Dendritic cell treated with granulocyte-macrophage colony-stimulating factor and Interleukin-4, amounts not matched to agents 40 ng/mL and 50 ng/mL, for 4 days (primary cell): ENCODE measurements at regions not wholly inside any gene's neighbourhood (a gene's known extent, or its start where the extent isn't known, plus 50 kb on each side); places are given as distances from the start of the nearest gene placed in this dataset.

Experiments
- H3K27ac Mint-ChIP-seq: one replicate; pipeline ENCODE4 v1.8.0; 2022; ENCODE audit warnings: mild to moderate bottlenecking, mixed read lengths
- H3K27me3 Mint-ChIP-seq: one replicate; pipeline ENCODE4 v1.8.0; 2022; ENCODE audit warnings: mild to moderate bottlenecking, mixed read lengths
- H3K36me3 Mint-ChIP-seq: one replicate; pipeline ENCODE4 v1.8.0; 2022; ENCODE audit warnings: low read depth, mixed read lengths
- H3K4me1 Mint-ChIP-seq: one replicate; pipeline ENCODE4 v1.8.0; 2022; ENCODE audit warnings: low read depth, mixed read lengths
- H3K4me3 Mint-ChIP-seq: one replicate; pipeline ENCODE4 v1.8.0; 2022; ENCODE audit warnings: mild to moderate bottlenecking, moderate library complexity, mixed read lengths
- H3K9me3 Mint-ChIP-seq: one replicate; pipeline ENCODE4 v1.8.0; 2022; ENCODE audit warnings: mixed read lengths
- intact Hi-C: fragments of 100-400 bp; cut with micrococcal nuclease; formaldehyde crosslinking; loops from one replicate; pipeline ENCODE4 v1.15.0; 2022

DNA sequence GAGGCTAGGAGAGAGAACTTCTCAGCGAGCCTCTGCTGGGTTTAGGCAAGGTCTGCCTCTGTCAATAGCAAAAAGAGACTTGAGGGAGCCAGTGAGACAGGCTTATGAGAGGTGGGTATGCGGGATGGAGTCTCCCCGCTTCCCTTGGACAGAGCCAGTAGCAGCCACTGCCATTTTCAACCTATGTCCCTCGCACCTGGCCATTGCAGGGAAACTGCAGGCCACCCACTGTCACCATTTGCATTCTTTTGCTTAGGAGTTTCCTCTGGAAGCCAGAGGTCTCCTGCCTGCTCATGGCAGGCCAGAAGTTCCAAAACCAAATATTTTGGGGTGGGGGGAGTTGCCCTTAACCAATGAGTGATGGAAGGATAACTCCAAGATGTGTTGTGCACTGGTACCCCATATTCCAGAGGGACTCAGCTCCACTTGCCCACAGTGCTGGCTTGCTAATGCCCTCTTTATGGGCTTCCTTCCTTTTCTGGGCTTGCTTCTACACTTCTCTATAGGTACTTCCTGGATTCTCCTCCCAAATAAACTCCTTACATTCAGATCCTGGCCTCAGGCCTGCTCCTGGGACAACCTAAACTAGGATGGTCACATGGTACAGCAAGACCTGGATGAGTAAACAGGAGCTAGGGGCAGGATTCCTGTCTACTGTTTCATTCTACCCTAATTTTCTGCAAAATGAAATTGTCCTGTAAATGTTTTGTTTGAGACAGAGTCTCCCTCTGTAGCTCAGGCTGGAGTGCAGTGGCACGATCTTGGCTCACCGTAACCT is 108.9 kb upstream of the PROK2 start:
- H3K36me3 Mint-ChIP-seq = no peaks in the 10 kb centered on the region
- H3K4me1 Mint-ChIP-seq = peaks cover 23% of the 10 kb centered on the region
- intact Hi-C loops = no loop called here
- peaks cover 11% of the 10 kb centered on the region for H3K9me3 Mint-ChIP-seq
- peaks cover 93% of the 10 kb centered on the region for H3K27me3 Mint-ChIP-seq
- H3K27ac Mint-ChIP-seq = no peak overlapping the region
- H3K4me3 Mint-ChIP-seq = no peak overlapping the region

DNA sequence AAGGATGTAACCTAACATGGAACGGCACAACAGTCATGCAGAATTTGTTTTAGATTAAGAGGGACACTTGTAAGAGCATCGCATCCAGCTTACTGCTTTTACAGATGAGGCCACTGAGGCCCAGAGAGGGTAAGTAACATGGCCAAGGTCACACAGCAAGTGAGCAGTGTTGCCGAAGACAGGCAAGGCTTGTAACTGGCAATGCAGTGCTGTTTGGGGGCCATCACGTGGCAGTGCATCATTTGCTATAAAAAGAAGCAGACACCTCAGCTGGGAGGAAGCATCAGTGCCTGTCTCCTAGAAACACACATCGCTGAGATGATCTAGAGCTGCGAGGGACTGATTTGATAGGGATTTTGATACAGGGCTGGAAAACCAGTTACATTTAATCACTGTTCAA is 108.2 kb upstream of the PROK2 start:
- no peak overlapping the region for H3K27ac Mint-ChIP-seq
- peaks cover 92% of the 10 kb centered on the region for H3K27me3 Mint-ChIP-seq
- peaks cover 11% of the 10 kb centered on the region for H3K9me3 Mint-ChIP-seq
- no peak overlapping the region for H3K4me3 Mint-ChIP-seq
- H3K4me1 Mint-ChIP-seq = peaks cover 23% of the 10 kb centered on the region
- intact Hi-C loops = no loop called here
- no peaks in the 10 kb centered on the region for H3K36me3 Mint-ChIP-seq

DNA sequence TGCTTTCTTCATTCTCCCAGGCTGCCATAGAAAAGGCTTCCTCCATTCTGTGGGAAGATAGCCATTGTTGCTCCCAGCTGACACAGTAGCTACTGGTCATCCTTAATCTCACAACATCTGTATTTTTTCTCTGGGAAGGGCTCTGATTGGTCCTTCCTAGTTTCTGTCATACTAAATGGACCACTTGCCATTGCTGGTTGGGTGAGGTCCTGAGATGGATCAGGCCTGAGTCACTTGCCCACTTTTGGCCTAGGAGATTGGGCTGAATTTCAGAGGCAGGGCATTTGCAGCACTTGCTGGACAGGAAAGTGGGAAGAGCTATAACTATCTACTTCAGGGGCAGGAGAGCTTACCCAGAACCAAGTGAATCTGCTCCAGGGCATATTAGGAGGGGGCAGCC is 106.5 kb upstream of the PROK2 start:
- Mint-ChIP-seq H3K27ac (no peak overlapping the region), H3K27me3 (peaks cover 93% of the 10 kb centered on the region), H3K4me3 (no peak overlapping the region), H3K4me1 (peaks cover 15% of the 10 kb centered on the region), H3K36me3 (no peaks in the 10 kb centered on the region), H3K9me3 (peaks cover 11% of the 10 kb centered on the region)
- intact Hi-C loops = no loop called here

DNA sequence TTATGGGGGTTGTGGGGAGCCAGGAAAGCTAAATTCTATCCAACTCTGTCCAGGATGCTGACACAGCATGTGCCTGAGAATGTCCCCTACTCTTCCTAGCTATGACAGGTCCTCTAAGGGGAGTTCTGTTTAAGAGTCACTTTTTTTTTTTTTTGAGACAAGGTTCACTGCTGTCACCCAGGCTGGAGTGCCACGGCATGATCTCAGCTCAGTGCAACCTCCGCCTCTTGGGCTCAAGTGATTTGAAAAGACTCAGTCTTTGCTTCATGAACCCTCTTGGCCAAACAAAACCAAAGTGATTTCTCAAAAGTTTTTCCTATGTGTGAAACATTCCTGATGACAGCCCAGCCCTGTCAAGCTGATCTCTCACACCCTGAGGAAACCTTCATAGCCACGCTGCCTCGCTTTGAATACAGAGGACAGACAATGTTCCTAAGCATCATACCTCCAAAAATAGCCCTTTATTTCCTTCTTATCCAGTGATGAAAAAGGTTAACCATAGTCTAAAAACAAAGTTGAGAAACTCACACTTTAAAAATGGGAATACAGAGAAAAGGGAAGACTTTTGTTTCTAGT is 105.5 kb upstream of the PROK2 start:
- H3K4me1 Mint-ChIP-seq = peaks cover 14% of the 10 kb centered on the region
- intact Hi-C loops = no loop called here
- peaks cover 92% of the 10 kb centered on the region for H3K27me3 Mint-ChIP-seq
- no peak overlapping the region for H3K27ac Mint-ChIP-seq
- H3K4me3 Mint-ChIP-seq = no peak overlapping the region
- H3K9me3 Mint-ChIP-seq = peaks cover 4% of the 10 kb centered on the region
- no peaks in the 10 kb centered on the region for H3K36me3 Mint-ChIP-seq

DNA sequence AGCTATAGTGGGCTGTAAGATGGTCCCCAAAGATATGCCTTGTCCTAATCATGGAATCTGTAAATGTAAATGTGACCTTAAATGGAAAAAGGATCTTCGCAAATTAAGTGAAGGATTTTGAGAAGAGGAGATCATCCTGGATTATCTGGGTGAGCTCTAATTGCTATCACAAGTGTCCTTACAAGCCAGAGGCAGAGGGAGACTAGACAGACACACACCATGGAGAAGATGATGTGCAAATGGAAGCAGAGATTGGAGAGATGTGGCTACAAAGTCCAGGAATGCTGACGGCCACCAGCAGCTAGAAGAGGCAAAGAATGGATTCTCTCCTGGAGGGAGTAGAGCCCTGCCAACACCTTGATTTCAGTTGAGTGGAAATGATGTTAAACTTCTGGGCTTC is 102.3 kb upstream of the PROK2 start:
- Mint-ChIP-seq H3K27ac (no peak overlapping the region), H3K27me3 (peaks cover 88% of the 10 kb centered on the region), H3K4me3 (no peak overlapping the region), H3K36me3 (no peaks in the 10 kb centered on the region), H3K4me1 (peaks cover 14% of the 10 kb centered on the region), H3K9me3 (no peaks in the 10 kb centered on the region)
- intact Hi-C loops = no loop called here

DNA sequence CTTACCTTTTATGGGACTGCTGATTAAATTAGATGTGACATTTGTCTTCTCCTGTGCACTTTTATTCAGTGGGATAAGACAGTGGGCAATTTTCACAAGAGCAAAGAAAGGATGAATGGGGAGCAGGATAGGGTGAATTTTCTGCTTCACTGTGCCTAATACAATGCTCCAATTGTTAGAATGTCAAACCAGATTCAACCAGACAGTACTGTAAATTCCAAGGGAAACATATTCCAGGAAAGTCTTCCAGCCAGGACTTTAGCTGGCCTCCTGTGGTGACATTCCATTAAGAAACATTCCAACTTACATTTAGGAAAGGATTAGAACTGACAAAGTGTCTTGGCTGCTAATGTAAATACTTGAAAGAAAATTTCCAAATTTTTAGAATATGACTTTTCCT is 100.1 kb upstream of the PROK2 start:
- no peaks in the 10 kb centered on the region for H3K9me3 Mint-ChIP-seq
- intact Hi-C loops = no loop called here
- H3K27ac Mint-ChIP-seq = no peak overlapping the region
- no peaks in the 10 kb centered on the region for H3K36me3 Mint-ChIP-seq
- peaks cover 8% of the 10 kb centered on the region for H3K4me1 Mint-ChIP-seq
- H3K4me3 Mint-ChIP-seq = no peak overlapping the region
- peaks cover 86% of the 10 kb centered on the region for H3K27me3 Mint-ChIP-seq

DNA sequence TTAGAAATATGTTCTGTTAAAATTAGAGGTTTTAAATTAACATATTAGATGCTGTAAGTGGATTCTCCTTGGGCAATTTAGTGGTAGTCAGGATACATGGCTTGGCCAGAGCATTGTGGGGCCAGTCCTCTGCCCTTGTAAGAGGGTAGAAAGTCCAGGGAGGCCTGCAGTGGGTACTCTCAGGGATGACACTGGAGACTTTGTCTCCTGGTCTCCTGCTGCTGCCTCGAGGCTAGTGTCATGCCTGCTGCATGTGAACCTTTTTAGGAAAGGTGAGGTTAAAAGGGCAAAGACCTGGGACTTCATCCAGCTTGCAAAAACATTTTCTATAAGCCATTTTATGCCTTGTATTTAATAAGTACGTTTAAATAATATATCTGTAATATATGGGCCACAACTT is 96.8 kb upstream of the PROK2 start:
- no peaks in the 10 kb centered on the region for H3K9me3 Mint-ChIP-seq
- intact Hi-C loops = no loop called here
- H3K4me1 Mint-ChIP-seq = no peaks in the 10 kb centered on the region
- H3K36me3 Mint-ChIP-seq = no peaks in the 10 kb centered on the region
- H3K27me3 Mint-ChIP-seq = peaks cover 85% of the 10 kb centered on the region
- H3K4me3 Mint-ChIP-seq = no peak overlapping the region
- no peak overlapping the region for H3K27ac Mint-ChIP-seq

DNA sequence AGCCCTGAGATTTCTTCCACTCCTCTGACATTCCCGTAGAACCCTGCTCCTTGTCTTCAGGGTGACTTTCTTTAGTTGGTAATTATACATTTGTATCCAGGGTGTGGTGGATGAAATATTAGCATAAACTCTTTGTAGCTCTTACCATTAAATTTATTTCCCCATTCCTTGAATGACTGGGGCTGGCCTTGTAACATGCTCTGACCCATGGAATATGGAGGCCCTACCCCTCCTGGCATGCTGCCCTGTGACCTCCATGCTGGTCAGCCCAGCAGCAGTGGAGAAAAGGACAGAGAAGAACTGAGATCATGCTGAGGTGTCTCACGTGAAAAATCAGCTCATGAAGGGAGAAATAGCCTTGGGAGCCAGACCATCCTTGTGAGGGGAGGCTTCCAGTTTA is 96.1 kb upstream of the PROK2 start:
- H3K4me3 Mint-ChIP-seq = no peak overlapping the region
- H3K36me3 Mint-ChIP-seq = no peaks in the 10 kb centered on the region
- no peak overlapping the region for H3K27ac Mint-ChIP-seq
- peaks cover 85% of the 10 kb centered on the region for H3K27me3 Mint-ChIP-seq
- no peaks in the 10 kb centered on the region for H3K9me3 Mint-ChIP-seq
- intact Hi-C loops = no loop called here
- H3K4me1 Mint-ChIP-seq = no peaks in the 10 kb centered on the region

DNA sequence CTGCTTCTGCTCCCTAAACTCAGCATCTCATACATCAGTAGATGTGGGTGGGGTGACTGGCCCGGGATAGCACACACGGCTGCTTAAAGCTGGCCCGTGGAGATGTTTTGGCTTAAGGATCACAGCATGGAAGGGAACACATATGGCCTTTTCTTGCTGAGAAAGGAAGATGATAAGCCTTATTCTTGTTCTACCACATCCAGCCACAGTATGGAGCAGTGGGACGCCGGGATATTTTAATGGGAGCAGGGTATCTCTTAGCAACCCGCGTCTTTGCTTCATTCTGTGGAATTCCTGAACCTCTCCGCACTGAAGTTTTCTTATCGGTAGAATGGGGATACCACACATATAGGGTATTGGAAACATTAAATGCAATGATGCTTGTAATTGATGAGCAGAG is 94.1 kb upstream of the PROK2 start:
- H3K27ac Mint-ChIP-seq = no peak overlapping the region
- no peaks in the 10 kb centered on the region for H3K9me3 Mint-ChIP-seq
- no peaks in the 10 kb centered on the region for H3K36me3 Mint-ChIP-seq
- H3K4me3 Mint-ChIP-seq = no peak overlapping the region
- peaks cover 7% of the 10 kb centered on the region for H3K4me1 Mint-ChIP-seq
- peaks cover 89% of the 10 kb centered on the region for H3K27me3 Mint-ChIP-seq
- intact Hi-C loops = loop anchor here (10.0 kb wide), 1 partner anchor 246 kb away; no protein-coding TSS in a partner anchor

DNA sequence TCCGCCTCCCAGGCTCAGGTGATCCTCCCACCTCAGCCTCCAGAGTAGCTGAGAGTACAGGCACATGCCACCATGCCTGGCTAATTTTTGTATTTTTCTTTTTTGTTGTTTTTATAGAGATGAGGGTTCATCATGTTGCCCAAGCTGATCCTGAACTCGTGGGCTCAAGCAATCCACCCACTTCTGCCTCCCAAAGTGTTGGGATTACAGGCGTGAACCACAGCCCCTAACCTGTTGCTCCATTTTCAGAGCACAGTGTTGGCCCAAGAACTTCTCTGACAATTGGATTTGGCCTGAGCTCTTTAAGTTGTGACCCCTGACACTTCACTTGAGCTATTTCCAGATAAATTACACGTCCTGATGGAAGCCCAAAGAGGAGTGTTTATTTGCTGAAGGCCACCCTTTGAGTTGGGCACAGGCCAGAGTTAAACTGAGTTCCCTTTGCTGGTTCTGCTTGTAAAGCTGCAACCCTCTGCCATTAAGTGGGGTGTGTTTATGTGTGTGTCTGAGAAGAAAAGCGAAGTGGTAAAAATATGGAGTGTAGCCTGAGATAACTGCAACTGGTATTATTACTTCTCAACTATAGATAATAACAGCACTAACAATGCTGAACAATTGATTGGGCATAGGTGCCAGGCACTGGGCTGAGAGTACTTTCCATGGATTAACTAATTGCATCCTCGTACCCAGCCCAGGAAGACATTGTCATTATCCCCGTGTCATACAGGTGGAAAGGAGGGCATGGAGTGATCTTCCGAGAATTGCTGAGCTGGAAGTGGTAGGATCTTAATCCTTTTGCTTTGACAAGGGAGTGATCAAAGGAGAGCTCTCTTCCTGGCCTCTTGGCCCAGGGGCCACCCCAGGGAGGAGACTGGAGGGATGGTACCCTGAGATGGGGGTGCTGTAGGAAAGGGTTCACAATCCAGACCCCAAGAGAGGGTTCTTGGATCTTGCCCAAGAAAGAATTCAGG is 91.5 kb upstream of the PROK2 start:
- Mint-ChIP-seq H3K27me3 (peaks cover 86% of the 10 kb centered on the region), H3K27ac (no peak overlapping the region), H3K4me1 (peaks cover 7% of the 10 kb centered on the region), H3K36me3 (no peaks in the 10 kb centered on the region), H3K9me3 (no peaks in the 10 kb centered on the region), H3K4me3 (no peak overlapping the region)
- intact Hi-C loops = loop anchor here (2.0 to 10.0 kb wide), 2 partner anchors 248 to 944 kb away; no protein-coding TSS in a partner anchor

DNA sequence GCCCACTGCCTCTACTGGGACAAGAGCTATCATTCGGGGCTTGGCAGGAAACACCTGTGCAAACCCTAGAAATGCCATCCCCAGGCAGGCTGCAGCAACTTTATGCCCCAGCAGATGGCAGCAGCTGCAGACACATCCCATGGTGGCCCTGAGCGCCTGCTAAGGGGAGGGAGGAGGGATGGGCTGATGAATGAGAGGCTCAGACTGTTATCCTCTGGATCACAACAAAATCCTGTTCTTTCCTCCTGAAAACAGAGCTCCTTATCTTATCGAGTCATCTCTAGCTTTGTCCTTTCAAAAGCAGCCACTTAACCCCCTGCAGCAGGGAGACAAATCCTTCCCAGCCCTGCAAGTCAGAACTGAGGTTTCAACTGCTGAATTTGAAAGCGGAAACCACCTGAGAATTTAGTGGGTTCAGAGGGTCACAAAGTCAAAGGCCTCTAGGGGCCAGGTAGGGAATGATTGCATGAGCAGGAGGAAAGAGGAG is 90.6 kb upstream of the PROK2 start:
- Mint-ChIP-seq H3K27ac (no peak overlapping the region), H3K4me1 (peaks cover 7% of the 10 kb centered on the region), H3K4me3 (no peak overlapping the region), H3K9me3 (no peaks in the 10 kb centered on the region), H3K27me3 (peaks cover 85% of the 10 kb centered on the region), H3K36me3 (no peaks in the 10 kb centered on the region)
- intact Hi-C loops = loop anchor here (2.0 to 10.0 kb wide), 2 partner anchors 249 to 389 kb away; no protein-coding TSS in a partner anchor

DNA sequence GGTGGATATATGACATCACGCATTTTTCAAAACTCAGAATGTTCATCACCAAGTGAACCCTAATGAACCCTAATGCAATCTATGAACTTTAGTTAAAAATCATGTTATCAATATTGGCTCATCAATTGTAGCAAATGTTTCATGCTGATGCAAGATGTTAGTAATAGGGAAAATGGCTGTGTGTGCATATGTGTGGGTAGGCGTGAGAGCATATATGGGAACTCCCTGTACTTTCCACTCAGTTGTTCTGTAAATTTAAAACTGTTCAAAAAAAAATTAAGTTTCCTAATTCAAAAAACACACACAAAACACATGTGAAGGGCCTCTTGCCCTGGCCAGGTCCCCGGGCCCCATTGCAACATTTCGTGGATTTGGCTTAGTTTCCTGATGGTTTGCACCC is 89.7 kb upstream of the PROK2 start:
- intact Hi-C loops = loop anchor here (2.0 to 10.0 kb wide), 2 partner anchors 250 to 390 kb away; no protein-coding TSS in a partner anchor
- Mint-ChIP-seq H3K4me3 (no peak overlapping the region), H3K27me3 (peaks cover 82% of the 10 kb centered on the region), H3K27ac (no peak overlapping the region), H3K4me1 (peaks cover 7% of the 10 kb centered on the region), H3K9me3 (no peaks in the 10 kb centered on the region), H3K36me3 (no peaks in the 10 kb centered on the region)

DNA sequence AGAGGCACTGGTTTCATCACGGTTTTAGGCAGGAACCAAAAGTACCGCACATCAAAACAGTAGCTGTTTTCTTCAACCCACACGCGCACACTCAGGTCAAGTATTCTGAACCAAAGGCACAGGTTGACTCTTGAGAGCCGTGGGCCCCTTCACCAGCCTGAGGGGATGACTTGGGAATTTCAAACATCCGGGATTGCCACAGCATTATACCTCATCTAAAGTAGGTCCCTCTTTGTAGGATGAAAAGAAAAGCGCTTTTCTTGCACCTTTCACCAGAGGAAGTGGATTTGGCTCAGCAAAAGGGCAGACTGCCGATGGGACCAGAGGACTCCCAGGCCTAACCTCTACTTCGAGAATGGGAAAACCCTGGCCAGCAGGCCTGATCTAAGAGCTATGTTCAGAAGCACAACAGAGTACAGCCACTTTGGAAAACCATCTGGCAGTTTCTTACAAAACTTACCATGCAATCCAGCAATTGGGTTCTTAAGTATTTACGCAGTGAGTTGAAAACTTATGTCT is 88.2 kb upstream of the PROK2 start:
- Mint-ChIP-seq H3K36me3 (no peaks in the 10 kb centered on the region), H3K4me1 (peaks cover 7% of the 10 kb centered on the region), H3K27ac (no peak overlapping the region), H3K9me3 (no peaks in the 10 kb centered on the region), H3K27me3 (peaks cover 76% of the 10 kb centered on the region), H3K4me3 (no peak overlapping the region)
- intact Hi-C loops = loop anchor here (10.0 kb wide), 1 partner anchor 252 kb away; no protein-coding TSS in a partner anchor
